GM12872 (cell line): ENCODE measurements at regions not wholly inside any gene's neighbourhood (a gene's known extent, or its start where the extent isn't known, plus 50 kb on each side); places are given as distances from the start of the nearest gene placed in this dataset.

Experiments used
- CTCF ChIP-seq: IDR thresholded peaks from 3 replicates; pipeline ENCODE4 v1.5.1; 2011; ENCODE audit warnings: low read depth, mild to moderate bottlenecking, low read length, moderate library complexity; ENCODE audit not compliant: insufficient read depth

- no peak for TF ChIP-seq CTCF
These were observed 626.7 kb downstream of the IRS1 start for GRCh38 chr2:226172939-226173338.

GRCh38 chr2:226172309-226172708, 627.3 kb downstream of the IRS1 start:
- TF ChIP-seq CTCF: no peak

- no peak for TF ChIP-seq CTCF
These were observed 629.7 kb downstream of the IRS1 start for GRCh38 chr2:226169751-226170581.

- no peak for TF ChIP-seq CTCF
These were observed 631.0 kb downstream of the IRS1 start for GRCh38 chr2:226168496-226169160.

- TF ChIP-seq CTCF: no peak
These were observed 635.1 kb downstream of the IRS1 start for GRCh38 chr2:226164512-226164911.

GRCh38 chr2:226159875-226160479, 639.6 kb downstream of the IRS1 start:
- TF ChIP-seq CTCF: no peak

GRCh38 chr2:226158940-226159339, 640.7 kb downstream of the IRS1 start:
- TF ChIP-seq CTCF: no peak
